ENCODE measurements at regions not wholly inside any gene's neighbourhood (a gene's known extent, or its start where the extent isn't known, plus 50 kb on each side); places are given as distances from the start of the nearest gene placed in this dataset.

DNA sequence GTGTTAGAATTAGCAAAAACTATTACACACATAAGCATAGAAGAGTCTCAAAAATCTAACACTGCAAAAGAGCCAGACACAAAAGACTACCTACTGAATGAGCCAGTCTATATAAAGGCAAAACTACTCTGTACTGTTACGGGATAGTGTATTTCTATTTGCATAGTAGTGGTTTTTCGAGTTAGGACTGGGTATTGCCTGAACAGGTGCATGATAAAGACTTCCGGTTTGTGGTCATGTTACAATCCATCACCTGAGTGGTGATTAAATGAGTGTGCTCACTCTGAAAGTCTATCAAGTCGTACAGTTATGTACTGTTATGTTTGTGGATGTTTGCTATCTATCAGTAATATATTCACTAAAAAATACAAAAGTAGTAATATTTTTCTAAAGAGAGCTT lies 523.3 kb upstream of the SYT4 start:
- TF ChIP-seq, protein P1, sequence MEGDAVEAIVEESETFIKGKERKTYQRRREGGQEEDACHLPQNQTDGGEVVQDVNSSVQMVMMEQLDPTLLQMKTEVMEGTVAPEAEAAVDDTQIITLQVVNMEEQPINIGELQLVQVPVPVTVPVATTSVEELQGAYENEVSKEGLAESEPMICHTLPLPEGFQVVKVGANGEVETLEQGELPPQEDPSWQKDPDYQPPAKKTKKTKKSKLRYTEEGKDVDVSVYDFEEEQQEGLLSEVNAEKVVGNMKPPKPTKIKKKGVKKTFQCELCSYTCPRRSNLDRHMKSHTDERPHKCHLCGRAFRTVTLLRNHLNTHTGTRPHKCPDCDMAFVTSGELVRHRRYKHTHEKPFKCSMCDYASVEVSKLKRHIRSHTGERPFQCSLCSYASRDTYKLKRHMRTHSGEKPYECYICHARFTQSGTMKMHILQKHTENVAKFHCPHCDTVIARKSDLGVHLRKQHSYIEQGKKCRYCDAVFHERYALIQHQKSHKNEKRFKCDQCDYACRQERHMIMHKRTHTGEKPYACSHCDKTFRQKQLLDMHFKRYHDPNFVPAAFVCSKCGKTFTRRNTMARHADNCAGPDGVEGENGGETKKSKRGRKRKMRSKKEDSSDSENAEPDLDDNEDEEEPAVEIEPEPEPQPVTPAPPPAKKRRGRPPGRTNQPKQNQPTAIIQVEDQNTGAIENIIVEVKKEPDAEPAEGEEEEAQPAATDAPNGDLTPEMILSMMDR (IDR thresholded peaks at IDR 0.05; ENCODE audit: extremely low read depth, missing control alignments), result no peak
- DNase-seq (ENCODE audit: low spot score), result no peak

DNA sequence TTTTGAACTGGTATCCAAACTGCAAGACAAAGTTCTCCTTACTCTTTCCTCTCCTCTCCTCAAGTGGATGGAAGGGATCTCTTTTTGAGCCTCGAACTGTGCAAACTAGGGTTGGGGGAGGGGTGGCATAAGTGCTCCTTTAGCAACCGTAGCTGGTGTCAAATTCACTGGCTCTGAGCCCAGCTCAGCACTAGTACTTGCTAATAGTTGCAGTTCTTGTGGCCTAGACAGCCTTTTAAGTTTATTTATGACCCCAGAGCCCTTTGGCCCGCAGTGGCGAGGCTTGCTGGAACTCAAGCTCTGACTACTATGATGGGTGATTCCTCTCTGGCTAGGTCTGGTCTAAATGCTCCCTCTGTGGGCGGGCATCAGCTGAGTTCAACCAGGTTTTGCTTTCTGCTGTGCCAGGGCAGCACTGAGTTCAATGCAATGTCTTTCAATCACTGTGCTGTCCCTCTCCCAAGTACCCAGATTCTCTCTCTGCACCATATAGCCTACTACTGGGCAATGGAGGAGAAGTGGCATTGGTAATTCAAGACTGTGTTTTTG lies 528.4 kb upstream of the SYT4 start:
- TF ChIP-seq, protein P1 (IDR thresholded peaks at IDR 0.05; ENCODE audit: extremely low read depth, missing control alignments), result no peak

DNA sequence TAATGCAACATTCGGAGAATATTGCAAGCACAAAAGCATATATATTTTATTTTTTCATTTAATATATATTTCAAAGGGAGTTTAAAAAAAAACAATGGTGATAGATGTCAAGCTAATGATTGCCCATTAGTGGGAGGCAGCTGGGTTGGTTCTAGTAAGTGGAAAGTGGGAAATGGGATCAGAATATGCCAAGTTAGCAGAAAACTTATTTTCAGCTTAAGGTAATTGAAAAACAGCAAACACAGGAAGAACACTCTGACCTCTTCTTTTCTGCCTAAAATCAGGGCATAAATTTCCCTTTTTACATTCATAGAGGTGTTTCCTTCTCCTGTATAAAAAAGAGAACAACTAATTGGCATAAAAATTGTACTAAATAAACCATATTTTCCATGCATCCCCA lies 535.3 kb upstream of the SYT4 start:
- no peak for DNase-seq (ENCODE audit: low spot score)
- TF ChIP-seq, protein P1 (IDR thresholded peaks at IDR 0.05; ENCODE audit: extremely low read depth, missing control alignments), result no peak

More for the DNA sequence above, 528.4 kb upstream of the SYT4 start:
- no peak for DNase-seq (ENCODE audit: low spot score)

DNA sequence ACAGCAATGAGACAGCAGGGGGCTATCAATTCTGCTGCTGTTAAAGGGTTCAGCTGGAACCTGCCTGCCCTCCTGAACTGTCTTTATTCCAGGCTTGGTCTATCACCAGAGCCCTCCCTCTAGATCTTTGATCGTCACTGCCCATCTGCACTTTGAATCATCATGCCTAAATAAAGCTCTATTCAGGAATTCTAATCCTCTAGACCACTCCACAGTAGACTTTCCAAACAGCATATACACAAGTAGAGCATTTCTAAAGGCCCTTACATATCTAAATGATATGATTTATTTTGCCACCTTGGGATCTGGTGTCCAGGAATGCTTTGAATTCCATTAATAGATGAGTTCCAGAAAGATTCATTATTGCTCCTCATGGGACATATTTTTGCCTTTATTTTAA lies 542.1 kb upstream of the SYT4 start:
- DNase-seq (ENCODE audit: low spot score), result no peak
- TF ChIP-seq, protein P1 (IDR thresholded peaks at IDR 0.05; ENCODE audit: extremely low read depth, missing control alignments), result no peak

DNA sequence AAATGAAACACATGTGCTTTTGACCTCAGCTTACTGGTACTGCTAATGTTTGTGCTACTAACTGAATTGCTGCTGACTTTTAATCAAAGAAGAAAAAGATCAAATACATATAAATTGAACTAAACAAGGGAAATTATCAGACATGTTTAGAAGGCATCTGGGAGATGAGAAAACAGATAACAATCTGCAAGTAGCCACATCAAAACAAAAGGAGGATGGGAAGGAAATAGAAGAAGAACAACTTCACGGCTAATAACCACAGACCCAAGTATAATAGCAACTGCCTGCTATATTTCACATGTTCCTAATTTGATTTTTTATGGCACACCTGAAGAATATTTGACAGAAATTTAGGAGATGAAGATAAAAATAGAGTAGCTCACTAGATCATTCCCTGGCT lies 542.6 kb upstream of the SYT4 start:
- TF ChIP-seq, protein P1 (IDR thresholded peaks at IDR 0.05; ENCODE audit: extremely low read depth, missing control alignments), result no peak
- DNase-seq (ENCODE audit: low spot score), result no peak

DNA sequence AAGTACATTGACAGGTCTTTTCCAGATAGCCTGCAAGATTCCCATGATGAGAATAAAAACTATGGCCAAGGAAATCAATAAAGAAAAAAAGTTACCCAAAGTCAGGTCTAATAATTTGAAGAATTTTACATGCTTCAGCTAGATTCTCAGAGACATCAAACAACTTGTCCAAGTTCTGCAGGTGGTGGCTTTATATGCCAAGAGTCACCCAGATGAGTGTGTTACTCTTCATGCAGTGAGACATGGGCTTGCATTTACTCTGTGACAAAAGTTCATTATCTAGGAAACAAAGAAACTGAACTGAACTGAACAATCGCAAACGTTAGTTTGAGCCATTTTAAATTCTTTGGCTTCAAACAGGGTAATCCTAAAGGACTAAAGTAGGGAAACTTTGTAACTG lies 548.5 kb upstream of the SYT4 start:
- TF ChIP-seq, protein P1 (IDR thresholded peaks at IDR 0.05; ENCODE audit: extremely low read depth, missing control alignments), result no peak
- DNase-seq (ENCODE audit: low spot score), result no peak

DNA sequence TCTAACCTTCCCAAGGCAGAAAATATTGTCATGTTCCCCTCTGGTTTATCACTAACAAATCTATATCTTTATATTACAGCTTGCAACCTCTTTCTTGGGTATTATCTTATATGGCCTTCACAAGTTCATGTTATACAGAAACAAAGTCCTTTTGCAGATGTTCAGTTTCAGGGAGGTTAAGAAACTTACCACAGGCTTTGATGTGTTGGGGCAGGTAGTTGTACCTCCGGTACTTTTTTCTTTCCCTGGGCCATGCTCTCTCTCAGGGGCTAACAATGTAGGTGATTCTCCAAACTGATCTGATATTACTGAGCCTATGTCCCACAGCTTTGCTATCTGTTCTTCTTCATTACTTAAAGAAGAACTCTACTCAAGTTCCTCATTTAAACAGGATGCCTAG lies 548.9 kb upstream of the SYT4 start:
- TF ChIP-seq, protein P1 (IDR thresholded peaks at IDR 0.05; ENCODE audit: extremely low read depth, missing control alignments), result no peak

More for the DNA sequence above, 548.9 kb upstream of the SYT4 start:
- DNase-seq (ENCODE audit: low spot score), result no peak
